ENCODE measurements at regions not wholly inside any gene's neighbourhood (a gene's known extent, or its start where the extent isn't known, plus 50 kb on each side); places are given as distances from the start of the nearest gene placed in this dataset.
"Not testable (repeated sequence)": the region's sequence is repeated elsewhere in the genome, so short reads cannot be mapped to it uniquely, and the experiment has no call there.

GRCh38 chr10:55630491-55631056 is 730.5 kb downstream of the ZWINT start:
- Mint-ChIP-seq H3K27ac (no peak overlapping the region), H3K9me3 (peaks cover 9% of the 10 kb centered on the region), H3K36me3 (no peaks in the 10 kb centered on the region), H3K4me1 (no peaks in the 10 kb centered on the region), H3K4me3 (no peak overlapping the region)
- ATAC-seq (no peak), DNase-seq (ENCODE audit: low spot score in 2 of 2) (no peak)

- H3K27ac Mint-ChIP-seq: no peak overlapping the region
These were observed 731.1 kb downstream of the ZWINT start for GRCh38 chr10:55629793-55630490.

GRCh38 chr10:55628260-55628701 is 732.8 kb downstream of the ZWINT start:
- no peak for ATAC-seq
- H3K27ac Mint-ChIP-seq: no peak overlapping the region
- H3K4me3 Mint-ChIP-seq: no peak overlapping the region
- peaks cover 7% of the 10 kb centered on the region for H3K9me3 Mint-ChIP-seq
- no peak for DNase-seq (ENCODE audit: low spot score in 2 of 2)
- H3K36me3 Mint-ChIP-seq: no peaks in the 10 kb centered on the region
- H3K4me1 Mint-ChIP-seq: no peaks in the 10 kb centered on the region

More at GRCh38 chr10:55629793-55630490, 731.1 kb downstream of the ZWINT start:
- Mint-ChIP-seq H3K36me3 (no peaks in the 10 kb centered on the region), H3K4me1 (no peaks in the 10 kb centered on the region), H3K4me3 (no peak overlapping the region), H3K9me3 (peaks cover 9% of the 10 kb centered on the region)
- no peak for DNase-seq (ENCODE audit: low spot score in 2 of 2)
- no peak for ATAC-seq

GRCh38 chr10:55627501-55628051 is 733.5 kb downstream of the ZWINT start:
- Mint-ChIP-seq H3K4me1 (no peaks in the 10 kb centered on the region), H3K36me3 (no peaks in the 10 kb centered on the region), H3K4me3 (no peak overlapping the region), H3K9me3 (peaks cover 11% of the 10 kb centered on the region), H3K27ac (no peak overlapping the region)
- DNase-seq (ENCODE audit: low spot score in 2 of 2) (no peak), ATAC-seq (no peak)

GRCh38 chr10:55601690-55602478 is 759.2 kb downstream of the ZWINT start:
- H3K4me1 Mint-ChIP-seq; ATAC-seq; H3K36me3 Mint-ChIP-seq; DNase-seq (ENCODE audit: low spot score in 2 of 2); H3K9me3 Mint-ChIP-seq; H3K4me3 Mint-ChIP-seq; H3K27ac Mint-ChIP-seq: not testable (repeated sequence)

- Mint-ChIP-seq H3K4me1 (no peaks in the 10 kb centered on the region), H3K27ac (no peak overlapping the region), H3K9me3 (peaks cover 16% of the 10 kb centered on the region), H3K36me3 (no peaks in the 10 kb centered on the region), H3K4me3 (no peak overlapping the region)
- DNase-seq (ENCODE audit: low spot score in 2 of 2) (no peak), ATAC-seq (no peak)
These were observed 750.6 kb upstream of the PCDH15 start for GRCh38 chr10:55551603-55552002.

GRCh38 chr10:55550236-55550635 is 749.2 kb upstream of the PCDH15 start:
- no peak for ATAC-seq
- no peak overlapping the region for H3K4me3 Mint-ChIP-seq
- no peaks in the 10 kb centered on the region for H3K4me1 Mint-ChIP-seq
- H3K36me3 Mint-ChIP-seq: no peaks in the 10 kb centered on the region
- no peak overlapping the region for H3K27ac Mint-ChIP-seq
- DNase-seq (ENCODE audit: low spot score in 2 of 2): no peak
- H3K9me3 Mint-ChIP-seq: peaks cover 17% of the 10 kb centered on the region

- not testable (repeated sequence) for H3K9me3 Mint-ChIP-seq; H3K4me1 Mint-ChIP-seq; ATAC-seq; H3K36me3 Mint-ChIP-seq; H3K4me3 Mint-ChIP-seq; DNase-seq (ENCODE audit: low spot score in 2 of 2); H3K27ac Mint-ChIP-seq
These were observed 736.5 kb upstream of the PCDH15 start for GRCh38 chr10:55537497-55537896.

GRCh38 chr10:55519264-55519663 is 718.2 kb upstream of the PCDH15 start:
- H3K27ac Mint-ChIP-seq: no peak overlapping the region
- no peaks in the 10 kb centered on the region for H3K4me1 Mint-ChIP-seq
- H3K4me3 Mint-ChIP-seq: no peak overlapping the region
- no peak for DNase-seq (ENCODE audit: low spot score in 2 of 2)
- peaks cover 34% of the 10 kb centered on the region for H3K9me3 Mint-ChIP-seq
- H3K36me3 Mint-ChIP-seq: no peaks in the 10 kb centered on the region
- no peak for ATAC-seq

- not testable (repeated sequence) for H3K27ac Mint-ChIP-seq; H3K36me3 Mint-ChIP-seq; DNase-seq (ENCODE audit: low spot score in 2 of 2); ATAC-seq; H3K4me1 Mint-ChIP-seq; H3K4me3 Mint-ChIP-seq
- H3K9me3 Mint-ChIP-seq: peaks cover 29% of the 10 kb centered on the region
These were observed 717.4 kb upstream of the PCDH15 start for GRCh38 chr10:55518416-55518815.

- no peak for ATAC-seq
- H3K36me3 Mint-ChIP-seq: no peaks in the 10 kb centered on the region
- no peak for DNase-seq (ENCODE audit: low spot score in 2 of 2)
- no peak overlapping the region for H3K27ac Mint-ChIP-seq
- H3K4me1 Mint-ChIP-seq: no peaks in the 10 kb centered on the region
- H3K4me3 Mint-ChIP-seq: no peak overlapping the region
- H3K9me3 Mint-ChIP-seq: peaks cover 9% of the 10 kb centered on the region
These were observed 708.1 kb upstream of the PCDH15 start for GRCh38 chr10:55509168-55509567.

- Mint-ChIP-seq H3K4me1 (no peaks in the 10 kb centered on the region), H3K36me3 (no peaks in the 10 kb centered on the region), H3K27ac (no peak overlapping the region), H3K9me3 (peaks cover 19% of the 10 kb centered on the region), H3K4me3 (no peak overlapping the region)
- no peak for ATAC-seq
- DNase-seq (ENCODE audit: low spot score in 2 of 2): no peak
These were observed 700.0 kb upstream of the PCDH15 start for GRCh38 chr10:55500931-55501559.

- H3K9me3 Mint-ChIP-seq: peaks cover 17% of the 10 kb centered on the region
- H3K4me1 Mint-ChIP-seq: no peaks in the 10 kb centered on the region
- H3K36me3 Mint-ChIP-seq: no peaks in the 10 kb centered on the region
- H3K4me3 Mint-ChIP-seq: no peak overlapping the region
- ATAC-seq (no peak), DNase-seq (ENCODE audit: low spot score in 2 of 2) (no peak)
- H3K27ac Mint-ChIP-seq: no peak overlapping the region
These were observed 697.0 kb upstream of the PCDH15 start for GRCh38 chr10:55497893-55498499.

GRCh38 chr10:55495555-55495954 is 694.5 kb upstream of the PCDH15 start:
- H3K9me3 Mint-ChIP-seq: peaks cover 28% of the 10 kb centered on the region

GRCh38 chr10:55491712-55492111 is 690.7 kb upstream of the PCDH15 start:
- ATAC-seq (no peak), DNase-seq (ENCODE audit: low spot score in 2 of 2) (no peak)
- no peak overlapping the region for H3K4me3 Mint-ChIP-seq
- peaks cover 28% of the 10 kb centered on the region for H3K9me3 Mint-ChIP-seq
- no peak overlapping the region for H3K27ac Mint-ChIP-seq
- no peaks in the 10 kb centered on the region for H3K4me1 Mint-ChIP-seq
- no peaks in the 10 kb centered on the region for H3K36me3 Mint-ChIP-seq

More at GRCh38 chr10:55495555-55495954, 694.5 kb upstream of the PCDH15 start:
- H3K27ac Mint-ChIP-seq: no peak overlapping the region
- H3K4me1 Mint-ChIP-seq: no peaks in the 10 kb centered on the region
- ATAC-seq: no peak
- no peaks in the 10 kb centered on the region for H3K36me3 Mint-ChIP-seq
- no peak for DNase-seq (ENCODE audit: low spot score in 2 of 2)
- H3K4me3 Mint-ChIP-seq: no peak overlapping the region

Data from stimulated activated effector memory CD8-positive, alpha-beta T cell treated with anti-CD3 and anti-CD28 coated beads, Interleukin-12 subunit alpha, Interleukin-12 subunit beta, amount 100 ng/mL, for 72 hours (primary cell).